ENCODE measurements at regions not wholly inside any gene's neighbourhood (a gene's known extent, or its start where the extent isn't known, plus 50 kb on each side); places are given as distances from the start of the nearest gene placed in this dataset.
"Not testable (repeated sequence)": the region's sequence is repeated elsewhere in the genome, so short reads cannot be mapped to it uniquely, and the experiment has no call there.

DNA sequence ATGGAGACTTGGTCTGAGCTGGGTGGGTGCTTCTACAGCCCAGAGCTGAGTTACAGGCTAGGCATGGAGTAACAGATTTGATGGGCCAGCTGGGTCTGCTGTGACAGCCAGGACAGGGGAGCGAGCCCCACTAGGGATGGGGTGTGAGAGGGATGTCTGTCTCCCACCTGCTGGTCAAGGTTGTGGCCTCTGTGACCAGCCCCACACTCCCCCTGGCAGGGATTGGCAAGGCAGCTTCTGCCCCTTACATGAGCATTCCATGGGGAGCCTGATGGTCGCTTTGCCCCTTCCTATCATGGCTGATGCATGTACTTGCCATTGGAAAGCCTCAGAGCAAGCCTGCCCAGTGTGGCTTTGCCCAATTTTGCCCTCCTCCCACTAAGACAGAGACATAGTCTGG, 162.0 kb upstream of the FIGN start:
- Histone ChIP-seq H2BK12ac (ENCODE audit: low read length) (no peak overlapping the region), H2AFZ (ENCODE audit: low read length) (peak overlapping the region; percentile 77), H2BK120ac (ENCODE audit: low read depth, low read length) (no peak overlapping the region), H2AK5ac (ENCODE audit: low read depth, low read length) (no peak overlapping the region), H3K9me3 (replicated peaks in 1 of 2; ENCODE audit: control insufficient read depth in 2 of 2, insufficient read depth in 1 of 2, low read depth in 1 of 2, low read length in 2 of 2) (peaks cover 5 to 19% of the 10 kb centered on the region in 2 donors), H3K23ac (ENCODE audit: low read depth, low read length, poor library complexity) (peak overlapping the region; percentile 8), H4K91ac (ENCODE audit: low read depth, low read length, poor library complexity) (peak overlapping the region; percentile 69), H3K14ac (ENCODE audit: low read length) (peak overlapping the region; percentile 26), H3K9ac (ENCODE audit: low read depth, low read length, poor library complexity) (peak overlapping the region; percentile 10), H3K4me2 (ENCODE audit: insufficient read depth, low read length, poor library complexity, severe bottlenecking) (no peak overlapping the region), H3K4ac (ENCODE audit: low read length) (no peak overlapping the region), H4K8ac (ENCODE audit: low read depth, low read length) (no peak overlapping the region), H3K36me3 (replicated peaks in 1 of 2; ENCODE audit: control insufficient read depth in 2 of 2, insufficient read depth in 2 of 2, low read length in 2 of 2) (no peaks in the 10 kb centered on the region), H3K18ac (ENCODE audit: low read length) (peak overlapping the region; percentile 41), H3K79me1 (ENCODE audit: low read depth, low read length) (no peaks in the 10 kb centered on the region), H3K4me1 (ENCODE audit: control insufficient read depth in 2 of 2, insufficient read depth in 1 of 2, low read depth in 1 of 2, low read length in 2 of 2) (peaks cover 0 to 2% of the 10 kb centered on the region in 2 donors), H2BK15ac (ENCODE audit: low read length) (peak overlapping the region; percentile 93), H3K27me3 (ENCODE audit: control insufficient read depth in 3 of 3, insufficient read depth in 3 of 3, low read depth in 1 of 3, low read length in 3 of 3) (no peaks in the 10 kb centered on the region), H2BK5ac (ENCODE audit: low read length) (no peak overlapping the region), H3K4me3 (ENCODE audit: low read length in 2 of 2) (no peak overlapping the region), H3K27ac (replicated peaks; ENCODE audit: low read length) (no peak overlapping the region)
- no CpG with 5 or more reads among the region's 2 CpGs for WGBS, 2 donors (ENCODE audit: extremely low coverage in 2 of 2, insufficient read length in 2 of 2, insufficient replicate concordance in 1 of 2)
- no peak for DNase-seq (ENCODE audit: low spot score)

- not testable (repeated sequence) for H3K4me3 ChIP-seq (ENCODE audit: low read length in 2 of 2); H4K91ac ChIP-seq (ENCODE audit: low read depth, low read length, poor library complexity); H2BK15ac ChIP-seq (ENCODE audit: low read length); H2BK12ac ChIP-seq (ENCODE audit: low read length); H3K4ac ChIP-seq (ENCODE audit: low read length); H3K36me3 ChIP-seq (replicated peaks in 1 of 2; ENCODE audit: control insufficient read depth in 2 of 2, insufficient read depth in 2 of 2, low read length in 2 of 2); H3K9ac ChIP-seq (ENCODE audit: low read depth, low read length, poor library complexity); H4K8ac ChIP-seq (ENCODE audit: low read depth, low read length); H3K27ac ChIP-seq (replicated peaks; ENCODE audit: low read length); H2AFZ ChIP-seq (ENCODE audit: low read length); H2BK5ac ChIP-seq (ENCODE audit: low read length); H3K14ac ChIP-seq (ENCODE audit: low read length); H2AK5ac ChIP-seq (ENCODE audit: low read depth, low read length); H3K4me2 ChIP-seq (ENCODE audit: insufficient read depth, low read length, poor library complexity, severe bottlenecking); H3K4me1 ChIP-seq (ENCODE audit: control insufficient read depth in 2 of 2, insufficient read depth in 1 of 2, low read depth in 1 of 2, low read length in 2 of 2); H3K23ac ChIP-seq (ENCODE audit: low read depth, low read length, poor library complexity); DNase-seq (ENCODE audit: low spot score); H3K79me1 ChIP-seq (ENCODE audit: low read depth, low read length); H3K27me3 ChIP-seq (ENCODE audit: control insufficient read depth in 3 of 3, insufficient read depth in 3 of 3, low read depth in 1 of 3, low read length in 3 of 3); H3K18ac ChIP-seq (ENCODE audit: low read length); H2BK120ac ChIP-seq (ENCODE audit: low read depth, low read length)
- peaks cover 7 to 10% of the 10 kb centered on the region in 2 donors for H3K9me3 ChIP-seq (replicated peaks in 1 of 2; ENCODE audit: control insufficient read depth in 2 of 2, insufficient read depth in 1 of 2, low read depth in 1 of 2, low read length in 2 of 2)
- no CpG with 5 or more reads among the region's 1 CpG for WGBS, 2 donors (ENCODE audit: extremely low coverage in 2 of 2, insufficient read length in 2 of 2, insufficient replicate concordance in 1 of 2)
Observed at GRCh38 chr2:163893444-163893843, 157.6 kb upstream of the FIGN start.

GRCh38 chr2:163888591-163888990, 152.8 kb upstream of the FIGN start:
- no peaks in the 10 kb centered on the region for H3K79me1 ChIP-seq (ENCODE audit: low read depth, low read length)
- H4K8ac ChIP-seq (ENCODE audit: low read depth, low read length), result no peak overlapping the region
- no peak overlapping the region for H3K4ac ChIP-seq (ENCODE audit: low read length)
- no peak overlapping the region for H3K27ac ChIP-seq (replicated peaks; ENCODE audit: low read length)
- no peaks in the 10 kb centered on the region for H3K27me3 ChIP-seq (ENCODE audit: control insufficient read depth in 3 of 3, insufficient read depth in 3 of 3, low read depth in 1 of 3, low read length in 3 of 3)
- WGBS, 2 donors (ENCODE audit: extremely low coverage in 2 of 2, insufficient read length in 2 of 2, insufficient replicate concordance in 1 of 2), result no CpG with 5 or more reads among the region's 4 CpGs
- H2BK120ac ChIP-seq (ENCODE audit: low read depth, low read length), result no peak overlapping the region
- H3K36me3 ChIP-seq (replicated peaks in 1 of 2; ENCODE audit: control insufficient read depth in 2 of 2, insufficient read depth in 2 of 2, low read length in 2 of 2), result peaks cover 0 to 2% of the 10 kb centered on the region in 2 donors
- no peak overlapping the region for H3K14ac ChIP-seq (ENCODE audit: low read length)
- no peak overlapping the region for H2BK15ac ChIP-seq (ENCODE audit: low read length)
- no peak overlapping the region for H3K9ac ChIP-seq (ENCODE audit: low read depth, low read length, poor library complexity)
- no peak overlapping the region for H3K18ac ChIP-seq (ENCODE audit: low read length)
- no peak overlapping the region for H2AFZ ChIP-seq (ENCODE audit: low read length)
- no peak for DNase-seq (ENCODE audit: low spot score)
- no peak overlapping the region for H2AK5ac ChIP-seq (ENCODE audit: low read depth, low read length)
- no peak overlapping the region for H2BK12ac ChIP-seq (ENCODE audit: low read length)
- H2BK5ac ChIP-seq (ENCODE audit: low read length), result no peak overlapping the region
- no peak overlapping the region for H3K4me2 ChIP-seq (ENCODE audit: insufficient read depth, low read length, poor library complexity, severe bottlenecking)
- H4K91ac ChIP-seq (ENCODE audit: low read depth, low read length, poor library complexity), result no peak overlapping the region
- H3K4me1 ChIP-seq (ENCODE audit: control insufficient read depth in 2 of 2, insufficient read depth in 1 of 2, low read depth in 1 of 2, low read length in 2 of 2), result no peaks in the 10 kb centered on the region
- H3K4me3 ChIP-seq (ENCODE audit: low read length in 2 of 2), result no peak overlapping the region
- no peak overlapping the region for H3K23ac ChIP-seq (ENCODE audit: low read depth, low read length, poor library complexity)
- peaks cover 2 to 6% of the 10 kb centered on the region in 2 donors for H3K9me3 ChIP-seq (replicated peaks in 1 of 2; ENCODE audit: control insufficient read depth in 2 of 2, insufficient read depth in 1 of 2, low read depth in 1 of 2, low read length in 2 of 2)

- no peaks in the 10 kb centered on the region for H3K4me1 ChIP-seq (ENCODE audit: control insufficient read depth in 2 of 2, insufficient read depth in 1 of 2, low read depth in 1 of 2, low read length in 2 of 2)
- H4K91ac ChIP-seq (ENCODE audit: low read depth, low read length, poor library complexity), result no peak overlapping the region
- no peak overlapping the region for H3K27ac ChIP-seq (replicated peaks; ENCODE audit: low read length)
- no peak overlapping the region for H2BK120ac ChIP-seq (ENCODE audit: low read depth, low read length)
- no peak overlapping the region for H3K4me2 ChIP-seq (ENCODE audit: insufficient read depth, low read length, poor library complexity, severe bottlenecking)
- no peak overlapping the region for H3K4ac ChIP-seq (ENCODE audit: low read length)
- H3K23ac ChIP-seq (ENCODE audit: low read depth, low read length, poor library complexity), result no peak overlapping the region
- no peak overlapping the region for H2BK15ac ChIP-seq (ENCODE audit: low read length)
- no peak overlapping the region for H3K9ac ChIP-seq (ENCODE audit: low read depth, low read length, poor library complexity)
- H2BK12ac ChIP-seq (ENCODE audit: low read length), result no peak overlapping the region
- no peaks in the 10 kb centered on the region for H3K79me1 ChIP-seq (ENCODE audit: low read depth, low read length)
- no peak overlapping the region for H4K8ac ChIP-seq (ENCODE audit: low read depth, low read length)
- H3K9me3 ChIP-seq (replicated peaks in 1 of 2; ENCODE audit: control insufficient read depth in 2 of 2, insufficient read depth in 1 of 2, low read depth in 1 of 2, low read length in 2 of 2), result peaks cover 0 to 6% of the 10 kb centered on the region in 2 donors
- H3K14ac ChIP-seq (ENCODE audit: low read length), result no peak overlapping the region
- H3K27me3 ChIP-seq (ENCODE audit: control insufficient read depth in 3 of 3, insufficient read depth in 3 of 3, low read depth in 1 of 3, low read length in 3 of 3), result no peaks in the 10 kb centered on the region
- no peak overlapping the region for H2AK5ac ChIP-seq (ENCODE audit: low read depth, low read length)
- no peak overlapping the region for H2AFZ ChIP-seq (ENCODE audit: low read length)
- H3K36me3 ChIP-seq (replicated peaks in 1 of 2; ENCODE audit: control insufficient read depth in 2 of 2, insufficient read depth in 2 of 2, low read length in 2 of 2), result peaks cover 0 to 2% of the 10 kb centered on the region in 2 donors
- no peak overlapping the region for H3K18ac ChIP-seq (ENCODE audit: low read length)
- no peak overlapping the region for H2BK5ac ChIP-seq (ENCODE audit: low read length)
- no peak overlapping the region for H3K4me3 ChIP-seq (ENCODE audit: low read length in 2 of 2)
- DNase-seq (ENCODE audit: low spot score), result no peak
Observed at GRCh38 chr2:163887182-163887581, 151.4 kb upstream of the FIGN start.

Measured in neuronal stem cell (in vitro differentiated cells).